Liver (tissue), 8 donors: ENCODE measurements at regions not wholly inside any gene's neighbourhood (a gene's known extent, or its start where the extent isn't known, plus 50 kb on each side); places are given as distances from the start of the nearest gene placed in this dataset.

Source experiments
- DNase-seq: peaks from one replicate; pipeline ENCODE4 v3.0.0-alpha.2; 2017; ENCODE audit warnings: low spot score
- H3K27ac ChIP-seq, 2 donors: one replicate each; pipeline ENCODE4 v1.7.0; 2013; ENCODE audit warnings: inconsistent platforms in 2 of 2, low read length in 2 of 2, control low read depth in 1 of 2, low read depth in 1 of 2, mild to moderate bottlenecking in 1 of 2
- H3K27me3 ChIP-seq, 4 donors: one replicate each; pipeline versions ENCODE4 v1.6.1 to v1.7.0; 2013; ENCODE audit warnings: low read length in 3 of 4, inconsistent platforms in 1 of 4, mild to moderate bottlenecking in 1 of 4, moderate library complexity in 1 of 4; ENCODE audit not compliant: control insufficient read depth in 4 of 4, insufficient read depth in 4 of 4
- H3K36me3 ChIP-seq, 4 donors: one replicate each; pipeline versions ENCODE4 v1.6.1 to v1.7.0; 2013; ENCODE audit warnings: low read length in 3 of 4, mild to moderate bottlenecking in 3 of 4, low read depth in 1 of 4, moderate library complexity in 1 of 4; ENCODE audit not compliant: control insufficient read depth in 4 of 4, insufficient read depth in 3 of 4
- H3K4me1 ChIP-seq, 4 donors: one replicate each; pipeline versions ENCODE4 v1.6.1 to v1.7.0; 2013; ENCODE audit warnings: low read length in 3 of 4, mild to moderate bottlenecking in 3 of 4, moderate library complexity in 1 of 4; ENCODE audit not compliant: control insufficient read depth in 4 of 4, insufficient read depth in 4 of 4
- H3K4me3 ChIP-seq, 3 donors: one replicate each; pipeline versions ENCODE4 v1.6.1 to v1.7.0; 2013; ENCODE audit warnings: low read length in 3 of 3, control low read depth in 1 of 3, low read depth in 1 of 3, mild to moderate bottlenecking in 1 of 3
- H3K9ac ChIP-seq, 2 donors: one replicate each; pipeline ENCODE4 v1.7.0; 2013; ENCODE audit warnings: low read length in 2 of 2, mild to moderate bottlenecking in 2 of 2, moderate library complexity in 2 of 2, control low read depth in 1 of 2, low read depth in 1 of 2
- H3K9me3 ChIP-seq, 4 donors: one replicate each; pipeline versions ENCODE4 v1.6.1 to v1.7.0; 2013; ENCODE audit warnings: low read length in 3 of 4; ENCODE audit not compliant: control insufficient read depth in 4 of 4
- ATF3 ChIP-seq: IDR thresholded peaks from 2 replicates; pipeline ENCODE4 v1.6.1; 2016; ENCODE audit warnings: antibody characterized with exemption
- CTCF ChIP-seq: fragments of 150-350 bp; IDR thresholded peaks from 2 replicates; pipeline ENCODE4 v1.5.1; 2017; ENCODE audit warnings: improper control_type of control experiment, low read depth, low read length; ENCODE audit not compliant: missing input control
- EGR1 ChIP-seq, 2 donors: IDR thresholded peaks; 2 replicates each; pipeline ENCODE4 v1.6.1; 2016 to 2018; ENCODE audit warnings: antibody characterized with exemption in 2 of 2, low read depth in 2 of 2
- FOXA1 ChIP-seq: IDR thresholded peaks from 2 replicates; pipeline ENCODE4 v1.6.1; 2016; ENCODE audit warnings: antibody characterized with exemption
- FOXA2 ChIP-seq: IDR thresholded peaks from 2 replicates; pipeline ENCODE4 v1.6.1; 2016; ENCODE audit warnings: antibody characterized with exemption
- GABPA ChIP-seq, 2 donors: IDR thresholded peaks in 1 of 2; conservative IDR thresholded peaks in 1 of 2; 2 replicates each; pipeline ENCODE4 v1.6.1; 2016; ENCODE audit warnings: antibody characterized with exemption in 2 of 2, mild to moderate bottlenecking in 1 of 2, moderate library complexity in 1 of 2
- HNF4A ChIP-seq, 2 donors: conservative IDR thresholded peaks; 2 replicates each; pipeline ENCODE4 v1.6.1; 2016; ENCODE audit warnings: antibody characterized with exemption in 2 of 2, mild to moderate bottlenecking in 2 of 2
- HNF4G ChIP-seq: IDR thresholded peaks from 2 replicates; pipeline ENCODE4 v1.6.1; 2016; ENCODE audit warnings: antibody characterized with exemption
- JUND ChIP-seq, 2 donors: IDR thresholded peaks; 2 replicates each; pipeline ENCODE4 v1.6.1; 2016; ENCODE audit warnings: antibody characterized with exemption in 2 of 2
- MAX ChIP-seq: IDR thresholded peaks from 2 replicates; pipeline ENCODE4 v1.6.1; 2016; ENCODE audit warnings: antibody characterized with exemption
- RAD21 ChIP-seq, 2 donors: IDR thresholded peaks; 2 replicates each; pipeline ENCODE4 v1.6.1; 2016; ENCODE audit warnings: antibody characterized with exemption in 2 of 2, mild to moderate bottlenecking in 2 of 2
- REST ChIP-seq: IDR thresholded peaks from 2 replicates; pipeline ENCODE4 v1.6.1; 2016; ENCODE audit warnings: antibody characterized with exemption, mild to moderate bottlenecking
- RXRA ChIP-seq, 2 donors: IDR thresholded peaks; 2 replicates each; pipeline ENCODE4 v1.6.1; 2017 to 2018; ENCODE audit warnings: antibody characterized with exemption in 2 of 2, mild to moderate bottlenecking in 1 of 2
- SP1 ChIP-seq: IDR thresholded peaks from 2 replicates; pipeline ENCODE4 v1.6.1; 2018; ENCODE audit warnings: antibody characterized with exemption, mild to moderate bottlenecking
- TAF1 ChIP-seq: conservative IDR thresholded peaks from 2 replicates; pipeline ENCODE4 v1.6.1; 2016; ENCODE audit warnings: antibody characterized with exemption, mild to moderate bottlenecking
- YY1 ChIP-seq: IDR thresholded peaks from 2 replicates; pipeline ENCODE4 v1.6.1; 2016; ENCODE audit warnings: antibody characterized with exemption, mild to moderate bottlenecking
- ZBTB33 ChIP-seq: IDR thresholded peaks from 2 replicates; pipeline ENCODE4 v1.6.1; 2016; ENCODE audit warnings: antibody characterized with exemption
- WGBS: extraction: QIAGEN DNeasy Blood & Tissue Kit; methylation state at CpG from one replicate; pipeline ENCODE4 v1.1.7; 2013; 5-methylcytosine and 5-hydroxymethylcytosine counted together
- donor health status: healthy.
- donor health status: healthy.
- donor health status: healthy.
- donor health status: healthy.
- donor health status: healthy.

- H3K4me1 ChIP-seq = no peaks in the 10 kb centered on the region
- 65% methylated on average over 2 of the region's 2 CpGs for WGBS
- H3K27ac ChIP-seq = no peak overlapping the region
- no peak for DNase-seq
- no peaks in the 10 kb centered on the region for H3K36me3 ChIP-seq
- no peak overlapping the region for H3K4me3 ChIP-seq
- H3K9me3 ChIP-seq = no peaks in the 10 kb centered on the region
- H3K9ac ChIP-seq = no peak overlapping the region
- no peak for TF ChIP-seq RAD21 (IDR thresholded peaks at IDR 0.05)
- no peak for TF ChIP-seq MAX
- no peak for TF ChIP-seq EGR1 (IDR thresholded peaks at IDR 0.05; ENCODE audit: low read depth in 2 of 2)
- TF ChIP-seq CTCF = no peak
- TF ChIP-seq HNF4A (conservative IDR thresholded peaks at IDR 0.05) = no peak
- TF ChIP-seq SP1 = no peak
- TF ChIP-seq REST = no peak
- TF ChIP-seq HNF4G = no peak
- TF ChIP-seq GABPA (IDR thresholded peaks at IDR 0.05 in 1 of 2, conservative IDR thresholded peaks at IDR 0.05 in 1 of 2) = no peak
- TF ChIP-seq JUND (IDR thresholded peaks at IDR 0.05) = no peak
- no peak for TF ChIP-seq FOXA1
- TF ChIP-seq ATF3 = no peak
- TF ChIP-seq FOXA2 = no peak
- no peak for TF ChIP-seq RXRA (IDR thresholded peaks at IDR 0.05)
- no peak for TF ChIP-seq ZBTB33
- no peak for TF ChIP-seq YY1
- TF ChIP-seq TAF1 = no peak
- H3K27me3 ChIP-seq = no peaks in the 10 kb centered on the region
Measured at GRCh38 chr13:72174549-72174948, 307.5 kb upstream of the DACH1 start.

- TF ChIP-seq JUND (IDR thresholded peaks at IDR 0.05) (no peak), FOXA1 (no peak), SP1 (no peak), ATF3 (no peak), MAX (no peak), FOXA2 (no peak)
- no peak overlapping the region for H3K4me3 ChIP-seq
- no peak overlapping the region for H3K27ac ChIP-seq
- 89% methylated on average over 11 of the region's 11 CpGs for WGBS
- DNase-seq = no peak
- no peak overlapping the region for H3K9ac ChIP-seq
- no peaks in the 10 kb centered on the region for H3K27me3 ChIP-seq
- H3K36me3 ChIP-seq = no peaks in the 10 kb centered on the region
- H3K9me3 ChIP-seq = no peaks in the 10 kb centered on the region
- H3K4me1 ChIP-seq = no peaks in the 10 kb centered on the region
Measured at GRCh38 chr13:72170571-72170970, 303.6 kb upstream of the DACH1 start.
